SK-N-SH (cell line): ENCODE measurements at regions not wholly inside any gene's neighbourhood (a gene's known extent, or its start where the extent isn't known, plus 50 kb on each side); places are given as distances from the start of the nearest gene placed in this dataset.

Experiments used
- CTCF ChIP-seq: fragments of 200-600 bp; sonication (generic); IDR thresholded peaks from 2 replicates; pipeline ENCODE4 v1.6.1; 2017; ENCODE audit warnings: antibody characterized with exemption, mild to moderate bottlenecking, moderate library complexity
- FOSL2 ChIP-seq: IDR thresholded peaks from 2 replicates; pipeline ENCODE4 v1.4.0; 2012; ENCODE audit warnings: low read depth, mild to moderate bottlenecking, moderate library complexity, borderline replicate concordance
- FOXM1 ChIP-seq: IDR thresholded peaks from 2 replicates; pipeline ENCODE4 v1.4.0; 2012; ENCODE audit warnings: low read depth, mild to moderate bottlenecking
- GABPA ChIP-seq: IDR thresholded peaks from 2 replicates; pipeline ENCODE4 v1.4.0; 2012; ENCODE audit warnings: low read depth, mild to moderate bottlenecking
- JUND ChIP-seq: IDR thresholded peaks from 2 replicates; pipeline ENCODE4 v1.4.0; 2012
- POLR2AphosphoS5 ChIP-seq: IDR thresholded peaks from 2 replicates; pipeline ENCODE4 v1.6.1; 2012; ENCODE audit warnings: low read depth, low read length
- RAD21 ChIP-seq: IDR thresholded peaks from 2 replicates; pipeline ENCODE4 v1.6.1; 2012; ENCODE audit warnings: mild to moderate bottlenecking, low read length
- RXRA ChIP-seq: IDR thresholded peaks from 2 replicates; pipeline ENCODE4 v1.4.0; 2012; ENCODE audit warnings: low read depth, mild to moderate bottlenecking, borderline replicate concordance
- SIN3A ChIP-seq: IDR thresholded peaks from 2 replicates; pipeline ENCODE4 v1.6.1; 2012; ENCODE audit warnings: low read depth, mild to moderate bottlenecking, low read length, moderate library complexity, borderline replicate concordance

DNA sequence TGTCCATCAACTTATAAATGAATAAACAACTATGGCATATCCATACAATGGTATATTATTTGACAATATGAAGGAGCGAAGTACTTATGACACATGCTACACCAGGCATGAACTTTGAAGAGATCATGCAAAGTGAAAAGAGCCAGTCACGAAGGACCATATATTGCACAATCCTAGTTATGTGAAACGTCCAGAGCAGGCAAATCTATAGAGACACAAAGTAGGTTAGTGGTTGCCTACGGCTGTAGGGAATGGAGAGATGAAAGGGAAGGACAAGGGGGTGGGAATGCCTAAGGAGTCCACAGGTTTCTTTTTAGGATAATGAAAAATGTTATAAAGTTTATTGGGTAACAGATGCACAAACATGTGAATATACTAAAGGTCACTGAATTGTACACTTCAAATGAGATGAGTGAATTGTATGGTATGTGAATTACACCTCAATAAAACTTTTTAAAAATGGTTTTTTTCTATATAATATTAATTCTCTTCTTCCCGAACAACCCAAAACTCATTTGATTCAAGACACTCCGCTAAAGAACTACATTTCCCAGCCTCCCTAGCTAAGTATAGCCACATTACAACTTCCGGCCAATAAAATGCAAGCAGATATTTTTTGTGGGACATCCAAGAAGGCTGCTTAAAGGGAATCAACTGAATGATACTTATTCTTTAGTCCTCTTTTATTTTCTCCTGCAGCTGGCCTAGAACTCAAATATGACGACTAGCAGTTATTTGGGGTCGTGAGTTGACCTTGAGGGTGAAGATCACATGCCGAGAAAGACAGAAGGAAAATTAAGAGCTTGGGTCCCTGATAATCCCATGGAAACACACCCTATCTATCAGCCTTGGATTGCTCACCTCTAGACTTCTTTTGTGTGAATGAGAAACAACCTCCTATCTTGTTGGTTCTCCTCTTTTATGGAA lies 187.2 kb downstream of the TTC8 start:
- no peak for TF ChIP-seq FOSL2
- TF ChIP-seq RXRA, result no peak
- no peak for TF ChIP-seq GABPA
- TF ChIP-seq SIN3A, result no peak
- no peak for TF ChIP-seq JUND
- no peak for TF ChIP-seq CTCF
- no peak for TF ChIP-seq POLR2AphosphoS5
- TF ChIP-seq FOXM1, result no peak
- TF ChIP-seq RAD21, result no peak
